IMR-90 (cell line): ENCODE measurements at regions not wholly inside any gene's neighbourhood (a gene's known extent, or its start where the extent isn't known, plus 50 kb on each side); places are given as distances from the start of the nearest gene placed in this dataset.

Experiments
- FOS ChIP-seq: fragments of 150-350 bp; IDR thresholded peaks from 2 replicates; pipeline ENCODE4 v1.6.1; 2016; ENCODE audit warnings: low read depth, low read length
- POLR2A ChIP-seq: IDR thresholded peaks from 2 replicates; pipeline ENCODE4 v1.6.1; 2012; ENCODE audit warnings: mild to moderate bottlenecking, low read depth, low read length
- SMC3 ChIP-seq: fragments of 150-350 bp; IDR thresholded peaks from 2 replicates; pipeline ENCODE4 v1.6.1; 2016; ENCODE audit warnings: low read depth, mild to moderate bottlenecking, antibody characterized with exemption, low read length, moderate library complexity
- TF ChIP-seq, protein P1 (sequence below): conservative IDR thresholded peaks from 2 replicates; pipeline ENCODE4 v1.5.1; 2012; ENCODE audit warnings: mild to moderate bottlenecking, low read depth, low read length, improper control_type of control experiment

DNA sequence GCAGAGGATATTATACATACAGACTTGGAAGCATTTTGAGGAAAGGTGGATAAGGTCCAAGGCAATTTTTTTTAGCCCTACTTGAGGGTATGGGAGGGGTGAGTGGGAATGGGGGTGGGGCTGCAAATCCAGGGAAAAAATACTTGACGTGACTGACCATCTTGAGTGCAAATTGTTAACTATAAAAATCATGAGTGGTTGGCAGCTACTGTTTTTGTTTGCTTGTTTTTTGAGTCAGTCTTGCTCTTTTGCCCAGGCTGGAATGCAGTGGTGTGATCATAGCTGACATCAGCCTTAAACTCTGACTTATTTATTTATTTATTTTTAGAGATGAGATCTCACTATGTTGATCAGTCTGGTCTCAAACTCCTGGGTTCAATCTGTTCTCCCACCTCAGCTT is 458.8 kb downstream of the PIK3C3 start:
- TF ChIP-seq POLR2A: no peak
- TF ChIP-seq, protein P1, sequence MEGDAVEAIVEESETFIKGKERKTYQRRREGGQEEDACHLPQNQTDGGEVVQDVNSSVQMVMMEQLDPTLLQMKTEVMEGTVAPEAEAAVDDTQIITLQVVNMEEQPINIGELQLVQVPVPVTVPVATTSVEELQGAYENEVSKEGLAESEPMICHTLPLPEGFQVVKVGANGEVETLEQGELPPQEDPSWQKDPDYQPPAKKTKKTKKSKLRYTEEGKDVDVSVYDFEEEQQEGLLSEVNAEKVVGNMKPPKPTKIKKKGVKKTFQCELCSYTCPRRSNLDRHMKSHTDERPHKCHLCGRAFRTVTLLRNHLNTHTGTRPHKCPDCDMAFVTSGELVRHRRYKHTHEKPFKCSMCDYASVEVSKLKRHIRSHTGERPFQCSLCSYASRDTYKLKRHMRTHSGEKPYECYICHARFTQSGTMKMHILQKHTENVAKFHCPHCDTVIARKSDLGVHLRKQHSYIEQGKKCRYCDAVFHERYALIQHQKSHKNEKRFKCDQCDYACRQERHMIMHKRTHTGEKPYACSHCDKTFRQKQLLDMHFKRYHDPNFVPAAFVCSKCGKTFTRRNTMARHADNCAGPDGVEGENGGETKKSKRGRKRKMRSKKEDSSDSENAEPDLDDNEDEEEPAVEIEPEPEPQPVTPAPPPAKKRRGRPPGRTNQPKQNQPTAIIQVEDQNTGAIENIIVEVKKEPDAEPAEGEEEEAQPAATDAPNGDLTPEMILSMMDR: no peak
- no peak for TF ChIP-seq FOS
- no peak for TF ChIP-seq SMC3
